Chondrocyte (in vitro differentiated cells): ENCODE measurements at regions not wholly inside any gene's neighbourhood (a gene's known extent, or its start where the extent isn't known, plus 50 kb on each side); places are given as distances from the start of the nearest gene placed in this dataset.

Experiments used
- DNase-seq: peaks from one replicate; pipeline ENCODE4 v3.0.0; 2021; ENCODE audit warnings: mixed read lengths, low spot score
- H3K27ac Mint-ChIP-seq: one replicate; pipeline ENCODE4 v1.8.0; 2021; ENCODE audit warnings: mild to moderate bottlenecking, moderate library complexity, mixed read lengths; ENCODE audit not compliant: unreplicated experiment
- H3K27me3 Mint-ChIP-seq: 2 replicates; pipeline ENCODE4 v1.8.0; 2021; ENCODE audit warnings: low read depth, mixed read lengths
- H3K36me3 Mint-ChIP-seq: 2 replicates; pipeline ENCODE4 v1.8.0; 2021; ENCODE audit warnings: low read depth, mixed read lengths
- H3K4me1 Mint-ChIP-seq: 2 replicates; pipeline ENCODE4 v1.8.0; 2021; ENCODE audit warnings: low read depth, mild to moderate bottlenecking, mixed read lengths
- H3K4me3 Mint-ChIP-seq: one replicate; pipeline ENCODE4 v1.8.0; 2021; ENCODE audit warnings: mild to moderate bottlenecking, moderate library complexity, mixed read lengths; ENCODE audit not compliant: unreplicated experiment
- H3K9me3 Mint-ChIP-seq: 2 replicates; pipeline ENCODE4 v1.8.0; 2021; ENCODE audit warnings: low read depth, mixed read lengths
- TF ChIP-seq, protein P1 (sequence below): fragments of 200-600 bp; sonication (generic); IDR thresholded peaks from 2 replicates; pipeline ENCODE4 v1.5.0; 2021; ENCODE audit warnings: antibody characterized with exemption, mild to moderate bottlenecking, moderate library complexity

DNA sequence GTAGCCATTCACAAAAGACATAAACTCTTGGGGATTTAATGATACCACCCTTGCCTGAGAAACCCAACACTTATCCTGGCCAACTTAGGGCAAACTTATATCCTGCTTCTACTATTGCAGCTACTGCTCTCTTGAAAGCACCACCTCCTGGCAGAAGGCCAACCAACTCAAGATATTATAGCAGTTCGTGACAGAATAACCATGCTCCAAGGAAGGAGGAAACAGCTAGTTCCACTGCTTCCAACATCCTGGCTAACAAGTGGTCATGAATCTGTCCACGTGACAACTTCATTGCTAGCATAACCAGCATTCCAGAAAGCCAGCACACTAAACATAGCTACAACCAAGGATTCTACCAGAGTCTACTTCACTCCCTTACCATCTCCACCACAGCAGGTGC lies 1037.5 kb downstream of the TBL1XR1 start:
- Mint-ChIP-seq H3K9me3 (peaks cover 21% of the 10 kb centered on the region), H3K36me3 (no peaks in the 10 kb centered on the region), H3K27me3 (no peaks in the 10 kb centered on the region), H3K27ac (no peak overlapping the region), H3K4me3 (no peak overlapping the region), H3K4me1 (no peaks in the 10 kb centered on the region)
- TF ChIP-seq, protein P1, sequence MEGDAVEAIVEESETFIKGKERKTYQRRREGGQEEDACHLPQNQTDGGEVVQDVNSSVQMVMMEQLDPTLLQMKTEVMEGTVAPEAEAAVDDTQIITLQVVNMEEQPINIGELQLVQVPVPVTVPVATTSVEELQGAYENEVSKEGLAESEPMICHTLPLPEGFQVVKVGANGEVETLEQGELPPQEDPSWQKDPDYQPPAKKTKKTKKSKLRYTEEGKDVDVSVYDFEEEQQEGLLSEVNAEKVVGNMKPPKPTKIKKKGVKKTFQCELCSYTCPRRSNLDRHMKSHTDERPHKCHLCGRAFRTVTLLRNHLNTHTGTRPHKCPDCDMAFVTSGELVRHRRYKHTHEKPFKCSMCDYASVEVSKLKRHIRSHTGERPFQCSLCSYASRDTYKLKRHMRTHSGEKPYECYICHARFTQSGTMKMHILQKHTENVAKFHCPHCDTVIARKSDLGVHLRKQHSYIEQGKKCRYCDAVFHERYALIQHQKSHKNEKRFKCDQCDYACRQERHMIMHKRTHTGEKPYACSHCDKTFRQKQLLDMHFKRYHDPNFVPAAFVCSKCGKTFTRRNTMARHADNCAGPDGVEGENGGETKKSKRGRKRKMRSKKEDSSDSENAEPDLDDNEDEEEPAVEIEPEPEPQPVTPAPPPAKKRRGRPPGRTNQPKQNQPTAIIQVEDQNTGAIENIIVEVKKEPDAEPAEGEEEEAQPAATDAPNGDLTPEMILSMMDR: no peak
- DNase-seq: no peak

- Mint-ChIP-seq H3K27me3 (no peaks in the 10 kb centered on the region), H3K4me3 (no peak overlapping the region), H3K27ac (no peak overlapping the region), H3K36me3 (no peaks in the 10 kb centered on the region), H3K4me1 (no peaks in the 10 kb centered on the region), H3K9me3 (peaks cover 3% of the 10 kb centered on the region)
- no peak for DNase-seq
- TF ChIP-seq, protein P1: no peak
Observed at GRCh38 chr3:176155012-176155411, 1042.3 kb downstream of the TBL1XR1 start.

GRCh38 chr3:176149567-176149966 lies 1047.7 kb downstream of the TBL1XR1 start:
- Mint-ChIP-seq H3K9me3 (no peaks in the 10 kb centered on the region), H3K4me3 (no peak overlapping the region), H3K4me1 (no peaks in the 10 kb centered on the region), H3K27me3 (no peaks in the 10 kb centered on the region), H3K27ac (no peak overlapping the region), H3K36me3 (no peaks in the 10 kb centered on the region)
- TF ChIP-seq, protein P1: no peak
- DNase-seq: no peak

GRCh38 chr3:176147251-176147650 lies 1050.0 kb downstream of the TBL1XR1 start:
- no peak overlapping the region for H3K4me3 Mint-ChIP-seq
- H3K9me3 Mint-ChIP-seq: no peaks in the 10 kb centered on the region
- no peaks in the 10 kb centered on the region for H3K27me3 Mint-ChIP-seq
- no peaks in the 10 kb centered on the region for H3K4me1 Mint-ChIP-seq
- no peak for DNase-seq
- no peaks in the 10 kb centered on the region for H3K36me3 Mint-ChIP-seq
- H3K27ac Mint-ChIP-seq: no peak overlapping the region
- TF ChIP-seq, protein P1: no peak

GRCh38 chr3:176141837-176142236 lies 1055.4 kb downstream of the TBL1XR1 start:
- no peak overlapping the region for H3K4me3 Mint-ChIP-seq

More at GRCh38 chr3:176141837-176142236, 1055.4 kb downstream of the TBL1XR1 start:
- H3K27me3 Mint-ChIP-seq: no peaks in the 10 kb centered on the region
- no peaks in the 10 kb centered on the region for H3K4me1 Mint-ChIP-seq
- H3K27ac Mint-ChIP-seq: no peak overlapping the region
- H3K36me3 Mint-ChIP-seq: no peaks in the 10 kb centered on the region
- DNase-seq: no peak
- TF ChIP-seq, protein P1: no peak
- peaks cover 8% of the 10 kb centered on the region for H3K9me3 Mint-ChIP-seq
